Natural killer cell (primary cell): ENCODE measurements at regions not wholly inside any gene's neighbourhood (a gene's known extent, or its start where the extent isn't known, plus 50 kb on each side); places are given as distances from the start of the nearest gene placed in this dataset.

Source experiments
- ATAC-seq, 3 donors: fragments of 150-1000 bp in 2 of 3; fragments of 200-7000 bp in 1 of 3; cut with Tn5 transposase; 1 replicate in 1 of 3; 2 replicates in 2 of 3; pipeline ENCODE4 v1.10.0; 2021; ENCODE audit warnings: mild to moderate bottlenecking in 2 of 3, moderate library complexity in 2 of 3
- DNase-seq, 2 donors: peaks; one replicate each; pipeline versions ENCODE4 v3.0.0 to v3.0.0-alpha.2; 2013 to 2021; ENCODE audit warnings: mixed read lengths in 1 of 2
- H3K27ac ChIP-seq: one replicate; pipeline ENCODE4 v1.5.1; 2013; ENCODE audit warnings: mild to moderate bottlenecking, low read length
- H3K27me3 ChIP-seq: one replicate; pipeline ENCODE4 v1.6.1; 2013; ENCODE audit warnings: low read length; ENCODE audit not compliant: control insufficient read depth, insufficient read depth
- H3K36me3 ChIP-seq: one replicate; pipeline ENCODE4 v1.6.1; 2013; ENCODE audit warnings: low read length; ENCODE audit not compliant: control insufficient read depth, insufficient read depth
- H3K4me1 ChIP-seq: one replicate; pipeline ENCODE4 v1.6.1; 2013; ENCODE audit warnings: low read length; ENCODE audit not compliant: control insufficient read depth, insufficient read depth
- H3K4me3 ChIP-seq: one replicate; pipeline ENCODE4 v1.5.1; 2013; ENCODE audit warnings: low read length
- H3K9me3 ChIP-seq: one replicate; pipeline ENCODE4 v1.6.1; 2013; ENCODE audit warnings: low read length; ENCODE audit not compliant: control insufficient read depth, insufficient read depth
- H3K27ac Mint-ChIP-seq, 2 donors: one replicate each; pipeline ENCODE4 v1.8.0; 2022; ENCODE audit warnings: mild to moderate bottlenecking in 2 of 2, mixed read lengths in 2 of 2, moderate library complexity in 1 of 2
- H3K27me3 Mint-ChIP-seq, 2 donors: one replicate each; pipeline ENCODE4 v1.8.0; 2022; ENCODE audit warnings: low read depth in 2 of 2, mixed read lengths in 2 of 2
- H3K36me3 Mint-ChIP-seq: one replicate; pipeline ENCODE4 v1.8.0; 2022; ENCODE audit warnings: mixed read lengths
- H3K4me1 Mint-ChIP-seq, 2 donors: one replicate each; pipeline ENCODE4 v1.8.0; 2022; ENCODE audit warnings: mixed read lengths in 2 of 2
- H3K4me3 Mint-ChIP-seq: one replicate; pipeline ENCODE4 v1.8.0; 2022; ENCODE audit warnings: mild to moderate bottlenecking, moderate library complexity, mixed read lengths
- H3K9me3 Mint-ChIP-seq, 2 donors: one replicate each; pipeline ENCODE4 v1.8.0; 2022; ENCODE audit warnings: mixed read lengths in 2 of 2
- CTCF ChIP-seq: fragments of 200-600 bp; IDR thresholded peaks from one replicate; pipeline ENCODE4 v1.8.0; 2022; ENCODE audit warnings: antibody characterized with exemption
- WGBS: methylation state at CpG from one replicate; pipeline ENCODE4 v1.1.7; 2013; ENCODE audit warnings: missing lambda C conversion rate; ENCODE audit not compliant: insufficient coverage; 5-methylcytosine and 5-hydroxymethylcytosine counted together
- intact Hi-C: fragments of 100-400 bp; cut with micrococcal nuclease; formaldehyde crosslinking; loops from one replicate; pipeline ENCODE4 v1.14.2; 2022

GRCh38 chr4:3712112-3712805 lies 53.9 kb upstream of the ADRA2C start:
- DNase-seq (no peak), ATAC-seq (no peak)
- H3K27me3 ChIP-seq = no peaks in the 10 kb centered on the region
- Mint-ChIP-seq H3K9me3 (no peaks in the 10 kb centered on the region), H3K4me1 (no peaks in the 10 kb centered on the region), H3K36me3 (no peaks in the 10 kb centered on the region), H3K27ac (no peak overlapping the region), H3K4me3 (no peak overlapping the region), H3K27me3 (peaks cover 0 to 4% of the 10 kb centered on the region in 2 donors)
- H3K27ac ChIP-seq = no peak overlapping the region
- no peak overlapping the region for H3K4me3 ChIP-seq
- no peaks in the 10 kb centered on the region for H3K9me3 ChIP-seq
- no peak for TF ChIP-seq CTCF
- no peaks in the 10 kb centered on the region for H3K4me1 ChIP-seq
- WGBS = 81% methylated on average over 12 of the region's 12 CpGs
- intact Hi-C loops = no loop called here
- H3K36me3 ChIP-seq = no peaks in the 10 kb centered on the region

- H3K36me3 Mint-ChIP-seq = no peaks in the 10 kb centered on the region
- 80% methylated on average over 35 of the region's 35 CpGs for WGBS
- no peaks in the 10 kb centered on the region for H3K4me1 Mint-ChIP-seq
- no peaks in the 10 kb centered on the region for H3K9me3 Mint-ChIP-seq
- no peak overlapping the region for H3K27ac Mint-ChIP-seq
- Histone ChIP-seq H3K36me3 (no peaks in the 10 kb centered on the region), H3K4me1 (no peaks in the 10 kb centered on the region), H3K4me3 (no peak overlapping the region), H3K9me3 (no peaks in the 10 kb centered on the region), H3K27ac (no peak overlapping the region), H3K27me3 (no peaks in the 10 kb centered on the region)
- no peak overlapping the region for H3K4me3 Mint-ChIP-seq
- ATAC-seq (no peak), DNase-seq (no peak)
- intact Hi-C loops = no loop called here
- H3K27me3 Mint-ChIP-seq = peaks cover 0 to 4% of the 10 kb centered on the region in 2 donors
- no peak for TF ChIP-seq CTCF
Measured at GRCh38 chr4:3711183-3712111, 54.7 kb upstream of the ADRA2C start.

- H3K36me3 Mint-ChIP-seq = no peaks in the 10 kb centered on the region
- Histone ChIP-seq H3K9me3 (no peaks in the 10 kb centered on the region), H3K4me3 (no peak overlapping the region), H3K27me3 (no peaks in the 10 kb centered on the region), H3K4me1 (no peaks in the 10 kb centered on the region), H3K36me3 (no peaks in the 10 kb centered on the region), H3K27ac (no peak overlapping the region)
- H3K27me3 Mint-ChIP-seq = peaks cover 0 to 4% of the 10 kb centered on the region in 2 donors
- no peak overlapping the region for H3K27ac Mint-ChIP-seq
- peaks cover 0 to 3% of the 10 kb centered on the region in 2 donors for H3K4me1 Mint-ChIP-seq
- no peaks in the 10 kb centered on the region for H3K9me3 Mint-ChIP-seq
- TF ChIP-seq CTCF = no peak
- no peak overlapping the region for H3K4me3 Mint-ChIP-seq
- DNase-seq (no peak), ATAC-seq (no peak)
- intact Hi-C loops = no loop called here
- 86% methylated on average over 24 of the region's 24 CpGs for WGBS
Measured at GRCh38 chr4:3710451-3711182, 55.6 kb upstream of the ADRA2C start.
